HG03469 (cell line): ENCODE measurements at regions not wholly inside any gene's neighbourhood (a gene's known extent, or its start where the extent isn't known, plus 50 kb on each side); places are given as distances from the start of the nearest gene placed in this dataset.
"Not testable (repeated sequence)": the region's sequence is repeated elsewhere in the genome, so short reads cannot be mapped to it uniquely, and the experiment has no call there.

Source experiments
- ATAC-seq: cut with Tn5 transposase; IDR thresholded peaks from one replicate; pipeline ENCODE4 v1.9.1; 2021; ENCODE audit warnings: mild to moderate bottlenecking, moderate library complexity, moderate number of reproducible peaks; ENCODE audit not compliant: unreplicated experiment

DNA sequence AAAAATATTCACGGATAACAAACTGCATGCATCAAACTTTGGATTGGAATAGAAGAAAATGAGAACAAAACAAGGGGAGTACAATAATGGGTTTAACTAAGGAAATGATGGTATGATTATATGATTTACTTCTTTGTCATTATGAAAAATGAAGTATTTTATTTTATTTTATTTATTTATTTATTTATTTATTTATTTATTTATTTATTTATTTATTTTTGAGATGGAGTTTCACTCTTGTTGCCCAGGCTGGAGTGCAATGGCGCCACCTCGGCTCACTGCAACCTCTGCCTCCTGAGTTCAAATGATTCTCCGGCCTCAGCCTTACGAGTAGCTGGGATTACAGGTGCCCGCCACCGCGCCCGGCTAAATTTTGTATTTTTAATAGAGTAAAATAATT, 234.1 kb upstream of the SEMA3C start:
- not testable (repeated sequence) for ATAC-seq

GRCh38 chr7:81150951-81151361, 232.1 kb upstream of the SEMA3C start:
- no peak for ATAC-seq

- no peak for ATAC-seq
Observed at GRCh38 chr7:81143856-81144255, 225.0 kb upstream of the SEMA3C start.

- ATAC-seq: not testable (repeated sequence)
Observed at GRCh38 chr7:81141257-81142205, 222.7 kb upstream of the SEMA3C start.

DNA sequence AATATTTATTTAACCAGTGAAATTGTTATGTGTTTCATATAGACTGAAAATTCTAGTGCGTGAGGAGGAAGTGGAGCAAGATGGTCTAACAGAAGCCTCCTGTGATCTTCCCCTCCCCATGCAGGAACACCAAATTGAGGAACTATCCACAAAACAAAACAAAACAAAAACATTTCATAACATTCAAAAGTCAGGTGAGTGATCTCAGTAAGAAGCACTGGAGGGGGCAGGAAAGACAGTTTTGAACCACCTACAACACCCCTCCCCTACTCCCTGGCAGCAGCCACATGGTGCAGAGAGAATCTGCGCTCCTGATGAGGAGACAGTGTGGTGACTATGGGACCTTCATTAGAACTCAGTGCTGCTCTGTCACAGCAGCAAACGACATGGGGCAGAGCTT, 221.9 kb upstream of the SEMA3C start:
- no peak for ATAC-seq

DNA sequence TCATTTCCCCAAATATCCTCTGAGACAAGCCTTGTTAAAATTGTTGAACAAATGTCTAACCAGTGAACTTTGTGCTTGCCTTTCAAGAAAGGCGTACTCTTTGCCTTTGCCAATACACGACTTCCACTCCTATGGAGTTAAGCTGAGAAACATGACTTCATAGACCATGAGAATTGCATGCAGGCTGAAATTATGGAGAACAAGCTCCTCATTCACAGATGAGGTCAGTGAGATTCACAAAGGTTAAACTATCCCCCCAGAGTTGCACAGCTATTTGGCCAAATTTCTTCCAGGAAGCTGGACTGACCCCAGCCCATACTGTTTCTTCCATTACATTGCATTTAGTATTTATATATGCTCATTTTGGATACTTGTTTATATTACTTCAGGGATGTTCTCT, 221.4 kb upstream of the SEMA3C start:
- ATAC-seq: no peak

DNA sequence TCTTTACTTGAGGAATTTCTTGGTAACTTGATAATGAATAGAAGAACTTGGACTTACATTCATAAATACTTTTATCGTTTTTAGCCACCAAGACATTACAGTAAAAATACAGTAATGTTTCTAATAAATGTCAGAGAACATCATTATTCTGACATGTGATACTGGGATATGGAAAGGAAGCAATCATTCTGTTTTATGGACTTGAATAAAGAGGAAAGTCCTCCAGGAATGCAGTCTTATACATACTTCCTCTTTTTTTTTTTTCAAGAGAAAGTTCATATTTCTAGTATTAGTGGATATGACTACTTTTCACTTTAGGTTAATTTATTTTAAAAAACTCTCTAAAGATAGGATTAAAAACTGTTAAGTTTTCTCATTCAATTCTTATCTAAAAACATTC, 220.0 kb upstream of the SEMA3C start:
- ATAC-seq: no peak

DNA sequence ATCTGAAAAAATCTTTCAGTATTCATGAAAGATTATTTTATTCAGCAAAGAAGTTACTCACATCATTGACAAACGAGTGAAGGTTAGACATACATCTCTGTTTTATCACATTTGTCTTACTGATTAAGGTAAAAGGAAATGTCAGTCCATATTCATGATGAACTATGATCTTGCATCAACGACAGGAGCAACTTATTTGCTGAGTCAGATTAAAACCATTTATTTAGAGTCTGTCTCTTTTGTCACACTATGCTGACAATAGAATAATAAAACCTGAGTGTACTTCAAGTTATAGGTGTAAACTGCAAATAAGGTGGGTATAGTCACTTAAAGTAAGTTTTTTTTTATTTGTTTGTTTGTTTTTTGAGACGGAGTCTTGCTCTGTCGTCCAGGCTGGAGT, 216.5 kb upstream of the SEMA3C start:
- ATAC-seq: no peak

GRCh38 chr7:81128011-81128410, 209.2 kb upstream of the SEMA3C start:
- no peak for ATAC-seq

DNA sequence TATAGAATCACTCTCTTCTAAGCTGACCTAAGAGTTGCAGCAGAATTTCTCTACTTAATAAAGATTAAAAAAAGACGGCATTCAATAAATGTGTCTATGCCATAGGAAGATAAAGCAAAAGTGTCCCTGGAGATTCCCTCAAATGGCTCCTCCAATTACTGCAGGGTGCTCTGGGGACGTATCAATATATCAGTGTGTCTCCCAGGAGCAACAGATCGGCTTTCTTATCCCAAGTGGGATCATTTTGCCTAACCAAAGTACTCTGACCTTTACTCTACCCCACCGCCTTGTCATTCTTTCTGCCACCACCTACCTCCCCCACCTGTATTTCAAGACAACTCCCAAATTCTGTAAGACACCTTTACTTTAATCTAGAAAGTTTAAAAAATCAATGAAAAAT, 202.0 kb upstream of the SEMA3C start:
- no peak for ATAC-seq

DNA sequence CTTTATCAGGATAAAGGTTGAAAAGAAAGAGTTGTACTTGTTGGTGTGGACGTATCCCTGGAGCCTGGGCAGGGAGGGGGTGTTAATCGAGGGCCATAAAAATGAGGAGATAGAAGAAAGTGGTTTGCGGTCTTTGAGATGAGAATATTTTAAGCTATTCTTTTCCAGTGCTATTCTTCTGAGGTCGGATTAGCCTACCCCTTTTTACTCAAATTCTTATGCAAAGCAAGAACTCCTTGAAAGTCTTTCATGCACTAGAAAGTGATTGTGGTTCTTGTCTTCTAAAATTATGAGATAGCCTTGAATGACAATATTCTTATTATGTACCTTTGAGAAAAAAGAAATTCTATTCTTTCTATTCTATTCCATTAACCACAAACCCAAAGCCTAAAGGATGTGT, 201.3 kb upstream of the SEMA3C start:
- ATAC-seq: no peak

GRCh38 chr7:81114633-81115032, 195.8 kb upstream of the SEMA3C start:
- ATAC-seq: no peak

DNA sequence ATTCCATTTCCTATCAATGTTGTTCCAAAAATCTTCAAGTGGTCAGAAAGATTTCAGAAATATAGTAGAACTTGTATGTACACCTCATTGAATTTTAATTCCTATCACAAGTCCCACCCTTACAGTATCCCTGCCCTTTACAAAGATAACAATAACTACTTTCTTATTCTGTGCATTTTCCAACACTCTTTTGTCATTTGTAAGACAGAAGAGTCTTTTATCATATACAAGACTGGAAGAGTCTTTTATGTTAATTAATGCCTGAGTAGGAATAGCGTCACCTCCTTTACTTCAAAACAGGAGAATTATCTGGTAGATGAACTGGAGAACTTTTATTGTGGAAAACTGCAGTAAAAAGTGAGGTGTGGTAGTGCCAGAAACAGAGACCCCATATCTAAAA, 193.9 kb upstream of the SEMA3C start:
- no peak for ATAC-seq

DNA sequence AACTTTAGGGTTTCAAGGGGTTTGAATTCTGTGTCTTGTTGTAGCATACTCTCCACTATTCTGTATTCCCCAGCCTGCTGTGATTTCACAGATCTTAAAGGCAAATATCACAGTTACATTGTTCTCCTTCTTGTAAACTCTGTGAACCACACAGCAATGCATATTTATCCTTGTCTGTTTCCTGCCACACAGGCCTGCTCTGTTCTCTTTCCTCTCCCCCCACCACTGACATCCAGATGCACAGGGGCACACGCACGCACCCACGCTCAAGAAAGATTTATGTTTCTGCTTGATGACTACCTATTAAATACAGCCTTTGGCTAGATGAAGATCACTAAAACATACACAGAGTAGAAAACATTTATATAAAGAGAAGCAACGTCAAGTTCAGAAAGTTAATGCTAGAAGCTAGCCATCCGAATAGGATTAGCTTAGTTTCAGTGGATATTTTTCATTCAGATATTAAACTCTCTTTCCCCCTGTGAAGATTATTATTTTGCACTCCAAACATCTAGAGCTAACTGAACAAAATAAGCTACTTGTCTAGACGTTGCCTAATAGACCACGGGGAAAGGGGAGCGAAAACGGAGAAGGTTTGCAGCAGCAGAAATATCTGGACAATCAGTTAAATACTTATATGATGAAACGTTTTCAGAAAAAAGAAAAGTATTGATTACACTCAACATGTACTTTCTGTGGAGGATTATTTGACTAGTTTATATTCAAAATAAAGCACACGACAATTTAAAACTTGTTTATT, 193.1 kb upstream of the SEMA3C start:
- no peak for ATAC-seq

GRCh38 chr7:81111358-81111757, 192.5 kb upstream of the SEMA3C start:
- ATAC-seq: no peak

DNA sequence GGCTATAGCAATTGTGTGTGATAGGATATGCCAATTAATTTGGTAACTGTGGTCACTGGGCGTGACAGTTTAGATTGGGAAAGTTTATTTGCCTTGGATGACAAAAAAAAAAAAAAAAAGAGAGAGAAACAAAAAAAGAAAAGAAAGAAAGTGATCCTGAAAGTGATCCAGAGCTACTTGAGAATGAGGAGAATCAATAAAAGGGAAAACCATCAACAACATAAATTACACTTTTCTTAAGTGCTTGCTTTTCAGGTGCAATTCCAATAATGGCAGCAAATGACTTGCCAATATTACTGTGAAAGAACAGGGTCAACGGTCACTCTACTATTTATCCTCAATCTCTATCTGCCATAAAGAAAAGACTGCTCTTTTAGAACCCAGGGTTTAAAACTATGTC, 191.8 kb upstream of the SEMA3C start:
- no peak for ATAC-seq

DNA sequence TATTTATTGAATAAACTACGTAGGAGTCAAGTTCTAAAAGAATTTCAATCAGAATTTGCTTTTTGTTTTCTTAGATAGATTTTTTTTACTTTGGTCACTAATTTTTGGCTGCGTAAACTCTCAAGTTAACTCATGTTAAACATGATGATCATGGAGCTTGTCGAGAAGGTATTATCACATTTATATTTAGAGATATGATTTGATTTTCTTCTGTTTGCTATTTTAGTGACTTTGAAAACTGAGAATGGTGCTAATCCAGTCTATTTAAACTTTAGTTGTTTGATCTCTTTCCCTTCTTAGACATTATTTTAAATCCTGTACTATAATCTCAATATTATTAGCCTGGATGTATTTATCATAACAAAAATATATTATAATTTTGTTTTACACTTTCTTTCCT, 179.4 kb upstream of the SEMA3C start:
- no peak for ATAC-seq

GRCh38 chr7:81094952-81095351, 176.1 kb upstream of the SEMA3C start:
- no peak for ATAC-seq

GRCh38 chr7:81081616-81082015, 162.8 kb upstream of the SEMA3C start:
- ATAC-seq: no peak

DNA sequence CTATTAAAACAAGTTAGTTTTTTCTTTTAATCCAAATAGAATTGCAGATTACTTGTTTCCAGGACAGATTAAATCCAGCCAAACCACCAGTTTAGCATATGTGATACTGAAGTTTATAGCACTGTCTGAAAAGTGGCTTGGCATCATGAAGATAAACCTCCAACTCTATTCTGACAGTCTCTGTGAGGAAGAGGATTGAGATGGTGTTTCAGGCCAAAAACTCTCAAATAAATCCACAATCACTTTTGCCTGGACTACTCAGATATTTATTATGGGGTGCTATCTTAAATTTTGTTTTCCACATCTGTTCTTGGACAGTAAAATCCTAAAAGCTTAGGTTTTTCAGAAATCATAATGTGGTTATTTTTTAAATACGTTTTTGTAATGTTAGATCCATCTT, 161.7 kb upstream of the SEMA3C start:
- ATAC-seq: no peak

DNA sequence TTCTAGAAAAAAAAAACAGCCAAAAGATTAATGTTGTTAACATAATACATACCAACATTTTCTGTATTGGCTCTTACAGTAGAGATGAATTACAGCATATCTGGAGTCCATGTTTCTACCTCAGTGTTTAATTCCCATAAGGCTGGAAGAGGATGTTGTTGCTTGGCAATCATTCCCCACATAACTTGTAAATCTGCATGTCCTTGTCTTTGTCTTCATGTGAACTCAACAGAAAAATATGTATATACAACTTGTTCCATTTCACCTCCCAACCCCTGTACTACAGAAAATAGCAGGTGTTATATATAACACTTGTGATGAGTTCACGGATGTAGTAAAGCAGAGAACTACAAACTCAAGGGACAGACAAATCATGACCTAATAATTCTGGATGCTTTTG, 160.9 kb upstream of the SEMA3C start:
- ATAC-seq: no peak

GRCh38 chr7:81075150-81075549, 156.3 kb upstream of the SEMA3C start:
- no peak for ATAC-seq
